GM19395 (cell line): ENCODE measurements at regions not wholly inside any gene's neighbourhood (a gene's known extent, or its start where the extent isn't known, plus 50 kb on each side); places are given as distances from the start of the nearest gene placed in this dataset.
"Not testable (repeated sequence)": the region's sequence is repeated elsewhere in the genome, so short reads cannot be mapped to it uniquely, and the experiment has no call there.

ENCODE experiments used
- ATAC-seq: cut with Tn5 transposase; IDR thresholded peaks from one replicate; pipeline ENCODE4 v1.9.1; 2021; ENCODE audit warnings: mild to moderate bottlenecking, moderate library complexity; ENCODE audit not compliant: unreplicated experiment

DNA sequence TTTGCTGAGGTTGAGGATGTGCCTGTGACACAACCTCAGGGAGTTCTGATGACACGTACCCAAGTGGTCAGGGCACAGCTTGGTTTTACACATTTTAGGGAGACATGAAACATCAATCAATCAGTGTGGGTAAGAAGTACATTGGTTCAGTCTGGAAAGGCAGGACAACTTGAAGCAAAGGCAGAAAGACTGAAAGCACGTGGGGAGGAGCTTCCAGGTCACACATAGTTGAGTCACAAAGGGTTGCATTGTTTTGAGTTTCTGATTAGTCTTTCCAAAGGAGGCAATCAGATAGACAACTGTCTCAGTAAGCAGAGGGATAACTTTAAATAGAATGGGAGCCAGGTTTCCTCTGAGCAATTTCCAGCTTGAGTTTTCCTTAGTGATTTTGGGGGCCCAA lies 1910.0 kb upstream of the AGA start:
- ATAC-seq = no peak

DNA sequence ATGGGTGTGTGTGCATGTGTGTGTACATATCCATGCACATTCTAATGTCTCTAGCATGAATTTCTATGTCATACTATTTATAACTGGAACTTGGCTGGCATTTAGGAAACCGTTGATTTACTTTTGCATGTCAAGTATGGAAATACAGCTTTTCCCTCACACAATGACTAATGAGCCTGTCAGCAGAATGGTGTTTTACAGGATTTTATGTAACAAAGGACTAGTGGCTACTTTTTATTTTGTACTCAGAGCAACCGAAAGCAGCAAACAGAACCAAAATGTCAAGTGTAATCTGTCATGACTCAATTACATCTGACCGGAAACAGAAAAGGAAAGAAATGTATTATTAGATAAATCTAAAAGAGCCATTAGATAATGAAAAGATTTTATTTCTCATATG lies 1911.5 kb upstream of the AGA start:
- no peak for ATAC-seq

DNA sequence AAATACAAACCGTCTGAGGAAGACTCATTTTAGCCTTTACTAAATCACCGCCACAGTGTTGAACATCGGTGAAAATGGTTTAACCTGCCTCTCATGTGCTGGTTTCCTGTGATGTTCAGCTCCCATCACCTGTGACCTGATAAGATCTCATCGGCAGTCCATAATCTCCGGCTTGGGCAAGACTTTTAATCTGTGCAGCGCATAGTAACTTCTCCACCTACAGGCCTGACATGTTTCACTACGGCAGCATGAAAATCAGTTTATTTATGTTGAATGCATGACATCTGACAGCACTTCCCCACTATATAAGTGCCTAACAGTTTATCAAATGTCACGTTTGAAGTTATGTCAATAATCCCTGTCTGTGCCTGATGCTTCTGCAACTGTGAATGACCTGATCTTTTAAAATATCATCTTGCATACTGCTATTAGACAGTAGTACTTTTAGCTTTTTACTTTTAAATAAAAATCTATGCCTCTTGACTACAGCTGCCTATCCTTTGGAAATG lies 1919.8 kb upstream of the AGA start:
- ATAC-seq = no peak

DNA sequence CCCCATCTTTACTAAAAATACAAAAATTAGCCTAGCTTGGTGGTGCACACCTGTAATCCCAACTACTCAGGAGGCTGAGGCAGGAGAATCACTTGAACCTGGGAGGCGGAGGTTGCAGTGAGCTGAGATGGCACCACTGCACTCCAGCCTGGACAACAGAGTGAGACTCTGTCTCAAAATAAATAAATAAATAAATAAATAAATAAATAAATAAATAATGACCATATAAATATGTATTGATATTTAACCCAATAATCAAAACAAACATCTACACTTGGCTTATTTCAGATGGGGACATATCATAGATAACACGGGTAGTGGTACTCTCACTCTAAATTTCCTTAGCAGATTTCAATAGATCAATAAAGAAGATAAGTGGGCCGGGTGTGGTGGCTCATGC lies 1923.7 kb upstream of the AGA start:
- ATAC-seq = not testable (repeated sequence)

DNA sequence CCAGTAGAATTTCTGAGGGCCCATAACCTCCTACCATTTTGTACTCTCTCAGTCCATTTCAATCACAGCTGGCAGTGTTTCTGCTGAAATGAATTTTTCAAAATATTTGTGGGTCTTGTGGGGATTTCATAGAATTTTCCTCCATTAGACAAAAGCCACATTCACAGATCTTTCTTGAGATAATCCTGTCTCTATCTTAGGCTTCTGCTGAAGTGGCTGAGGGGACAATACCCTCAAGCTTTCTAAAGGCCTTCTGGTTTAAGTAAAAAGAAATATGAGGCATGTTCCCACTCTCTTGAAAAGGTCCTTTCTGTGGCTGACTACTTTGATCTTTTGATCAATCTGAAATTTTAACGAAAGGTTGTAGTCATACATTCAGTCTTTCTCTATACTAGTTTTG lies 1930.0 kb upstream of the AGA start:
- no peak for ATAC-seq

DNA sequence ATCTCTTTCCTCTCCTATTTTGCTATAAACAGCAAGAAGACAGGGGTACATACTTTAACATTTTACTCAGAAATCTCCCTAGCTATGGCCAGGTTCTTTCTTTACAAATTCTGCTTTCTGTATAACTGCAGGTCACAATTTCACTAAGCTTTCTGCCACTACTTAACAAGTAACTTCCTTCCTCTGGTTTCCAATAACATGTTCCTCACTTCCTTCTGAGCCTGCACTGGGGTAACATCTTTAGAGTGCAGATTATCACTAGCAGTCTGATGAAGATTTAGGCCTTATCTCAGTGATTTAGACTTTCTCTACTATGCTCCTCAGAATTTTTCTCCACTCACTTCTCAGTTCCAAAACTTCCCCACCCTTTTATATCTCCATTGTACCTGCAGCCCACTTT lies 1930.5 kb upstream of the AGA start:
- no peak for ATAC-seq

DNA sequence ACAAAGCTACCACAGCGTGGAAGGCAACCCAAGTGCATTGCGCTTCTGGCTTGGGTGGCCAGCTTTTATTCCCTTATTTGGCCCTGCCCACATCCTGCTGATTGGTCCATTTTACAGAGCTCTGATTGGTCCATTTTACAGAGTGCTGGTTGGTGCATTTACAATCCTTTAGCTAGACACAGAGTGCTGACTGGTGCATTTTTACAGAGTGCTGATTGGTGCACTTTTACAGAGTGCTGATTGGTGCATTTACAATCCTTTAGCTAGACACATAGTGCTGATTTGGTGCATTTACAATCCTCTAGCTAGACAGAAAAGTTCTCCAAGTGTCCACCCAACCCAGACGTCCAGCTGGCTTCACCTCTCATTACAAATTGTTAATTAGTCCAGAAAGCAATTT lies 1936.6 kb upstream of the AGA start:
- ATAC-seq = not testable (repeated sequence)

DNA sequence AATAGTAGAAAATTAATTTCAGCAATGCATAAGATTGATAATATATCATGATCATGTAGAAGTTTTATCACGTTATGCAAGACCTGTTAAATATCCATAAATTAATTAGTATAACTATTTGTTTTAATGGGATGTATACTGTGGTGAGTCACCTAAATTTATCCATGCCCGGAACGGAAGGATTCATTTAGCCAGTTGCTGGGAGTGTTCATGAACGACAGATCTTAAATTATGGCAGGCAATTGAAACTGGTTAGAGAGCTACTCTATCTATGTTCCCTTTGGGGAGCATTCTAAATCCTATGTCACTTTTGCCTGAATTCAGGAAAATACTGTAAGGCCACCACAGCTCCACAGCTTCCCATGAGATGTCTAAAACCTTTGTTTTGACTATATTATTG lies 1950.5 kb upstream of the AGA start:
- ATAC-seq = no peak

DNA sequence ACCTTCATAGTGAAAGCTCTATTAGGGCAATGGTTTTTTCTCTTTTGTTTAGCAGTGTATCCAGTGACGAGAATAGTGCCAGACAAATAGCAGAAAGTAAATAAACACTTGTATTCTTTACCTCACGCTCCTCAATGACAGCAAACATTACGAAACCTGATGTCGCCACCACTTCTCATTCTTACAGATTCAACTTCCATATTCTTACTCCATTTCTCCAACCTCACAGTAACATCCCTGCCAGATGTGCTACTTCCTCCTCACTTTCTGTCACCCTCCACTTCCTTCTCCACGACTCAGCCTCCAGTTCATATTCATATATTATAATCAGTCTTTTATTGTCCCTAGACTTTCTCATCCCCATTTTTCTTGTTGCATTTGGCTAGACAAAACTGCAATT lies 1956.2 kb upstream of the AGA start:
- no peak for ATAC-seq

DNA sequence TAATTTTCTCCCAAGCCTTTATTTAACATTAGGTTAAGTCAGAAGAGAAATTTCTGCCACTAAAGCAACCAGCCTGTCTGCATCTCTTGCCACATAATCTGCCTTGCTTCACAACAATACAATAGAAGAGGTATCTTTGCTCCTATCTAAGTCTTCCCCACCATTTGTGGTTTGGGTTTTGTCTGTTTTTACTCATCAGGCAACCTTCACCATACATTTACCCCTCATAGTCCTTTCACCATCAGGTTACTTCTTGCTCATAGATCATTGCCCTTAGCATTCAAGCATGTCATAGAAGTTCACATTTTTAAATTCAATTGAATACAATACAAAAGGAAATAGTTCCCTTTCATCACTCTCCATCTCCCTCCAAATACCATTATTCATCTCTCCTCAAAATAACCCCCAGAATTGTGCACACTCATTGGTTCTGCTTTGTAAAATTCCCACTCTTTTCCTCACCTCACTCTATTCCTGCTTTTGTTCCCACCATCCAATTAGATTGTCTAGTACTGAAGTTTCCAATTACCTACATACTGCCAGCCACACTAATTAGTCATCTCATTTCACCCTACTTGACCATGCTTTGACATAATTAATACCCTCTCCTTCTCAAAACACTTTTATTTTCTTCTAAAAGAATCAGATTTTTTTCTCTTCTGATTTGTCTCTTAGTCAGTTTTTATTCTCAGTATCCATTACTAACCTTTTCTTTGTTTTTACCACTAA lies 1957.0 kb upstream of the AGA start:
- ATAC-seq = no peak

DNA sequence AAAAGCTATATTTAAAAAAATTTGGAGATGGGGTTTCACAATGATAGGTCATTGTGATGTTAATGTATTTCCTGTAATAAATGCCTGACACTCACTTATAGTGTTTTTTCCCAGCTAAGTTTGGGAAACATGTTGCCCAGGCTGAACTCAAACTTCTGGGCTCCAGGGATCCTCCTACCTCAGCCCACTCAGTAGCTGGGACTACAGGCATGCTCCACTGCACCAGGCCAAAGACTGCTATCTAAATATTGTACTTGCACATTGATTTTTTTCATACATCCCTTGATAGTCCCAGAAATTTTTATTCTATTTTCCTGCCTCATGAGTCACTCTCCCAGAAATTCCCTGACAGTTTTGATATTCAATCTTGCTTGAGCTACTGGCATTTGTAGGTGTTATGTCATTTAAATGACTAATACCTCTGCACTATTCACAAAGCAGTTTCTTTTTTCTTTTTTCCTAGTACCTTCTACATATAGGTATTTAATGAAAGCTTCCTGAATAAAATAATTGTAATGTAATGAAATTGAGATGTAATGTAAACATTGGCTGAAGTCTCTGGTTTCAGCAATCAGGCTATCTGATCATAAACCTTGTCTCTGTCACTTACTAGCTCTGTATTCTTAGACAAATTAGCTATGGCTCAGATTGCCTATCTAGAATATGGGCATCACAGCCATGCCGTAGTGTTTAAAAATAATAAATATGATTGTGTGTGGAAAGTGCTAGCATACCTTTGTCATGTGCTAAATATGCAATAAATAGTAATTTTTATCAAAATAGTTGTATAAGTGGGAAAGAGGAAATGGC lies 1973.0 kb upstream of the AGA start:
- no peak for ATAC-seq

DNA sequence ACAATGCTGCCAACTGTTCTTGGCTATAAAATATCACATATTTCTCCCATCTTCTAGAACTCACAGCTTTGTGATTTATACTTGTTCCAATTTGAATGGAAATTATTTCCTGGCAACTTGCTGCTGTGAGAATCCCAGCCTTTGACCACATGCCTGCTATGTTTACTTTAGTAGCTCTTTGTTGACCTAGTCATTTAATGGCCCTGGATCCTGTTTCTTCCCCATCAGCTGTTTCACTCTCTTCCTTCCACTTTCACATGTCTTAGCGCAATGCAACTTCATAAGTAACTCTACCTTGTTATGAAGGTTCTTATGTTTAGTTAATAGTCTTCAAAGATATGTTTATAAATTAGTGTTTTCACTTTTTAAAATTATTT lies 1973.6 kb upstream of the AGA start:
- no peak for ATAC-seq

DNA sequence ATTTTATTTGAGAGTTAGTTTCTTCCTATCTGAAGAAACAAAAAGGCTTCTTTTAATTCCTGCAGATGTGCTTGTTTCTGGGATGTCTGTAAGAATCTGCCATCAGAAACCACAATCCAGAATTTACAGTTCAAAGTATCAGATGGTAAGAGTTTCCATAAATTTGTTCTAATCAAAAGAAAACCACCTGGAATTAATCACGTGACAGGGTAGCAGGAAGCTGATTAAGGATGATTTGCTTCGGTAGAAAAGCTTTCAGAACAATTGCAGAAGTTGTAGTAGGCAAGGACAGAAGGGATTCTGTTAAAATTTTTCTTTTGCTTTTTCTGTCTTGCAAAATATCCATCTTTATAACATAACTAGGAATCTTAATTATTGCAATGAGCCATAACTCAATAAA lies 1975.1 kb upstream of the AGA start:
- ATAC-seq = no peak

DNA sequence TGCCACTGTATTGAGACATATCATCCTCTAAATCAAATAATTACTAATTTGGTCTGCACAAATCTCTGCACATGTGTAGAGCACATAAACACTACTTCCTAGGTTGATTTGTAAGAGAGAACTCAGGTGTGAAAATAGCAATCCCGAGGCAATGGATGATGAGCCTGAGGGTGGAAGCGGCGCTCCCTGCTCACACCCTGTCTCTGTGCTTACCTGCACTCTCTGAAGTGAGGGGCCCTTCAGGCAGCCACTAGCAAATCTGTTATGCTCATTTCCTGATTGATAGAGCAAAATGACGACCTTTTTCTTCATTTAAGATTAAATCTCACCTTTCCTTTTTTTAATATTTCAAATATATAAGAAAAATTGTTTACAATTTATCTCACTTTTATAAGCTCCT lies 1995.7 kb upstream of the AGA start:
- ATAC-seq = no peak

DNA sequence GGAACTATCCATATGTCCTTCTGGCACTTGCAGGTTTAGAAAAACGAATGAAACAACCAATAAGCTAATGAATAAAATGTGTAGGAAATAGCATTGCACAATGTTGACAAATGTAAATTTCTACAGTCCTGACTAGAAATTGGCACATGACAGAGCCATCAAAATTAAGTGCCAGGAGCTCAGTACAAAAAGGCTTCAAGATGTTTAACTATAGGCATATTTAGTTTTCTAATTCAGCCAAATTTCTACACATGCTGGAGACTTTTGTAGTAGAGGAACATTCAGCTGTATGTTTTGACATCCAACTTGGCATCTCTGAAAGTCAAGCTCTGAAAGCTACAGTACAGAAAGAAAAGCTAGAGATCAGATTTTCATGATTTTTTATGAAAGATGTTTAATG lies 1999.4 kb upstream of the AGA start:
- ATAC-seq = no peak

DNA sequence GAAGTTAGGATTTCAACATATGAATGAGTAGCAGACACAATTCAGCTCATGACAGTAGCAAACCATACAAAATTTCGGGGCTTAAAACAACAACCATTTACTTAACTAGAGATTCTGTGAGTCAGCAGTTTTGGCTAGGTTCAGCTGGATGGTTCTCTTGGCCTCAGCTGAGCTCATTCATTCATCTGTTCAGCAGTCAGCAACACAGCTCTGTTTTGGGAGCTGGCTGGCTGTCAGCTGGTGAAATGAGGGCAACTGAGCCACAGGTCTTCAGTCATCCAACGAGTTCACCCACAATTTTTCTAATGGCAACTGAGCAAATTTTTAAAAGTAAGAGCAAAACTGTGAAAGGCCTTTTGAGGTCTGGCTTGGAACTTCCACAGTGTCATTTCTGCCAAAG lies 2005.1 kb upstream of the AGA start:
- ATAC-seq = no peak

DNA sequence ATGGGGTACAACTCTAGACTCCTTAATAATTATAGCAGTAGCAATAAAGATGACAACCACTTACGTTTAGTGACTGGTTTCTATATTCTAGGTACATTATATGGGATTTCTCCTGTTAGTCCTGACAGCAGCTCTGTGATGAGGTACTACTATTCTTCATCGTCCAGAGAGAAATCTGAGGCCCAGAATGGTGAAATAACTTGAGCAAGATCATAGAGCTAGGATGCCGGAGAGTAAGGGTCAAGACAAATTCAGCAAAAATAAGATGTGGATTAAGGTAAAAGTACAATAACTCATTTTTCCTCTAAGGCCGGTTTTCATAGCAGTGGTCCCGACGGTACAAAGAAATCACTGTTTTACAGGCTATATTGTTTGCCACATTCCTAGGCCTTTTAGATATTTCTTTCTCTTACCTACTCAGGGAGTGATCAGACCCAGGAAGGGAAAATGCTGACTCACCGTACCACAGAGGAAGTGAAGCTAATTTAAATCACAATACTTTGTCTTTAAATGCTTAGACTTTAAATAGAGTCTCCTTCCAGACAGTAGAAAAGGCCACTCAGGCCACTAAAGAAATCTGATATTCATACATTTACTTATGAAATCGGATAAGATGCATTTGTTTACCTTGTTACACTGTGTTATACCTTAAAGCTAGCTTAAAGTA lies 2023.0 kb upstream of the AGA start:
- no peak for ATAC-seq

DNA sequence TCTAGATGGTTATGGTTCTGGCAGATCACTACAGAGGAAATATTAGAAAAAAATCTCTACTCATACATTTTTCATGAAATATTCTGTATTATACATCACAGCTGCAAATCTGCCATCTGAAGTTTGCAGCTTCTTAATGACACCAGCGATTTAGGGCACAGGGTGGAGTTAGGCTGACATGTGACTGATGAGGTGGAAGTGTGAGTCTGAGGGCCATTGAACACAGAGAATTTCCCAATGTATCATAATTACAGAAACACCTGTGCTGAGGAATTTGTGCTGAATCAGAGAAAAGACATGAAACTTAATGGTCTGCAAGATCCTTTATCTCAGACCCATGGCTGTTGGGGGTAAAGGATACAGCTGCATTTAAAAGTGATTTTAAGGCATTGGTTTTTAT lies 2025.6 kb upstream of the AGA start:
- no peak for ATAC-seq

DNA sequence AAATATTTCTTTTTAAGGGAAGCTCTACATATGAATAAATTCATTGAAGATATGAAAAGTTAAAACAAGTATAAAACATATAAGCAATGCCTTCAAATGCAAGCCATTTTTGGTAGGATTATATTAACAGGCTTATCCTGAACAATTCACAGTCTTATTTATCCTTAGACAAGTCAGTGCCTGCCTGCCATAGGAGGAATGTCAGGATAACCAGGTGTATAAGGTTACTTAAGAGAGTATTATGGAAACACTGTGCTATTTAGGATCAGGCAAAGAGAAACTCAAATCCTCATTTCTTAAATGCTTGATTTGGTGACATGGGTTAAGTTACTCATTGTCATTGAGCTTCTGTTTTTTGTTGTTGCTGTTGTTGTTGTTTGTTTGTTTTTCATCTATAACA lies 2029.9 kb upstream of the AGA start:
- ATAC-seq = no peak

DNA sequence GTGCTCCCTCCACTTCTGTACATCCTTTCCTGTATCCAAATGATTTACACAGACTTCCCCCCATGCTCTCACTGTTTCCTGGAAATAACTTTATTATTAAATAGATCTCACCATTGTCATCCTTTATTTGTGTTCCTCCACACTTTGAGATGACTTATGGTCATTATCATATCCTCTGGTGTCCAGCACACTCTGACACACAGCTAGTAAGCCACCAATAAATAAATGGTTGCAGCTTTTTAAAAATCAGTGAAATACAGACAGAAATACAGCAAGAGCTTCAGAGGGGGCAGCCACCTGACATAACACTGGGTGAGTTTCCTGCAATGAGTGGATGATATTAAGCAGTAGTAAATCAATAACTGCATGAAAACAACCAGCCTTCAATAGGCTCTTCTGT lies 2036.4 kb upstream of the AGA start:
- no peak for ATAC-seq

DNA sequence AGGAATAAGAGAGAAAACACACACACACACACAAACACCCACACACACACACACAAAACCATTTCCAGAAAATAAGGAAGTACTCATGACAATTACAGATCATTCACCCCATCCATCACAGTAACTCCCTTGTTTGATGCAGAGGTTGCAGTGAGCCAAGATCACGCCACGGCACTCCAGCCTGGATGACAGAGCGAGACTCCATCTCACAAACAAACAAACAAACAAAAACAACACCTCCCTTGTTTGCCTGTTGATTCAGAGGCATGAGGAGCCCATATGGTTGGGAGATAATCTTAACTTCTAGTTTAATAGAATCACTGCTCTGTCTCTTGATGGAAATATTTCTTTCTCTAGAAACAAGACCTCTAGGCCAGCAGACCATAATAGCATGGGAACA lies 2043.5 kb upstream of the AGA start:
- no peak for ATAC-seq
